Esophagus squamous epithelium (tissue), 5 donors: ENCODE measurements at regions not wholly inside any gene's neighbourhood (a gene's known extent, or its start where the extent isn't known, plus 50 kb on each side); places are given as distances from the start of the nearest gene placed in this dataset.

Source experiments
- DNase-seq: peaks from one replicate; lab custom pipeline; 2025; lab: John Stamatoyannopoulos, UW
- H3K27ac ChIP-seq, 4 donors: fragments of 200-600 bp; sonication (generic); one replicate each; pipeline ENCODE4 v1.5.1; 2016 to 2019; ENCODE audit warnings: mild to moderate bottlenecking in 1 of 4
- H3K27me3 ChIP-seq, 4 donors: fragments of 200-600 bp; sonication (generic); 1 replicate in 3 of 4; 2 replicates in 1 of 4; pipeline versions ENCODE4 v1.5.1 to v1.6.0; 2017 to 2021; ENCODE audit warnings: antibody characterized with exemption in 1 of 4
- H3K36me3 ChIP-seq, 3 donors: fragments of 200-600 bp; sonication (generic); one replicate each; pipeline ENCODE4 v1.5.1; 2016 to 2019
- H3K4me1 ChIP-seq, 3 donors: fragments of 200-600 bp; sonication (generic); one replicate each; pipeline ENCODE4 v1.5.1; 2017 to 2019
- H3K4me3 ChIP-seq, 4 donors: fragments of 200-600 bp; sonication (generic); 1 replicate in 3 of 4; 2 replicates in 1 of 4; pipeline ENCODE4 v1.5.1; 2016 to 2019; ENCODE audit warnings: mild to moderate bottlenecking in 2 of 4, moderate library complexity in 1 of 4
- H3K9me3 ChIP-seq, 3 donors: fragments of 200-600 bp; sonication (generic); one replicate each; pipeline ENCODE4 v1.5.1; 2016 to 2019
- POLR2A ChIP-seq, 4 donors: fragments of 450-650 bp; IDR thresholded peaks; one replicate each; pipeline ENCODE4 v1.6.1; 2017; ENCODE audit warnings: antibody characterized with exemption in 4 of 4, mild to moderate bottlenecking in 4 of 4, moderate library complexity in 3 of 4
- WGBS, 2 donors: methylation state at CpG; one replicate each; pipeline ENCODE4 v1.1.5; 2018; 5-methylcytosine and 5-hydroxymethylcytosine counted together
- intact Hi-C: fragments of 100-400 bp; cut with DNase I; formaldehyde crosslinking; loops from one replicate; pipeline ENCODE4 v1.15.0; 2022
- TF ChIP-seq, protein P1 (sequence below), 6 experiments: fragments of 450-650 bp in 4 of 6; fragments of 200-600 bp in 2 of 6; sonication (generic) in 2 of 6; IDR thresholded peaks; one replicate each; pipeline ENCODE4 v1.5.1; 2016 to 2019; ENCODE audit warnings: antibody characterized with exemption in 6 of 6, mild to moderate bottlenecking in 4 of 6, moderate library complexity in 4 of 6
- donor health status: DM: yes; HTN: yes; CAD: no.

DNA sequence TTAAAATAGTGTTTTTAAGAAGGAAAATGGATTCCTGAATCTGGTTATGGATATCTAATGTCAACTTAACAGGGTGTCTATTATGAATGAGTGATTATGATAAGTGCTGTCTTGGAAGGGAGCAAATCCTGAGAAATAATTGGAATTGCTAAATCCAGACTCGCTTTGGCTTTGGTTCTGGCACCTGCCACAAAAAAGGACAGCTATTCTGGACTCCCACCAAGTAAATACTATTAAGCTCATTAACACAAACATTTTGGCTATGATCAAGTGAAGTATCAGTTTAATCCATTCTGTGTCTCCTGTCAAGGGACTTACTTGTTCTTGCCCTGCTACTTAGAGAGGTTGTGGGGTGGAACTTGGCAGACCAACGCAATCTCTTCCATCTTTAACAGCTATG is 403.7 kb downstream of the CENPC start:
- intact Hi-C loops, result no loop called here
- 43 to 56% methylated on average over 2 of the region's 2 CpGs for WGBS, 2 donors
- H3K27me3 ChIP-seq, result no peaks in the 10 kb centered on the region
- no peak overlapping the region for H3K27ac ChIP-seq
- H3K4me1 ChIP-seq, result no peaks in the 10 kb centered on the region
- no peaks in the 10 kb centered on the region for H3K9me3 ChIP-seq
- no peak overlapping the region for H3K4me3 ChIP-seq
- DNase-seq, result no peak
- TF ChIP-seq, protein P1, sequence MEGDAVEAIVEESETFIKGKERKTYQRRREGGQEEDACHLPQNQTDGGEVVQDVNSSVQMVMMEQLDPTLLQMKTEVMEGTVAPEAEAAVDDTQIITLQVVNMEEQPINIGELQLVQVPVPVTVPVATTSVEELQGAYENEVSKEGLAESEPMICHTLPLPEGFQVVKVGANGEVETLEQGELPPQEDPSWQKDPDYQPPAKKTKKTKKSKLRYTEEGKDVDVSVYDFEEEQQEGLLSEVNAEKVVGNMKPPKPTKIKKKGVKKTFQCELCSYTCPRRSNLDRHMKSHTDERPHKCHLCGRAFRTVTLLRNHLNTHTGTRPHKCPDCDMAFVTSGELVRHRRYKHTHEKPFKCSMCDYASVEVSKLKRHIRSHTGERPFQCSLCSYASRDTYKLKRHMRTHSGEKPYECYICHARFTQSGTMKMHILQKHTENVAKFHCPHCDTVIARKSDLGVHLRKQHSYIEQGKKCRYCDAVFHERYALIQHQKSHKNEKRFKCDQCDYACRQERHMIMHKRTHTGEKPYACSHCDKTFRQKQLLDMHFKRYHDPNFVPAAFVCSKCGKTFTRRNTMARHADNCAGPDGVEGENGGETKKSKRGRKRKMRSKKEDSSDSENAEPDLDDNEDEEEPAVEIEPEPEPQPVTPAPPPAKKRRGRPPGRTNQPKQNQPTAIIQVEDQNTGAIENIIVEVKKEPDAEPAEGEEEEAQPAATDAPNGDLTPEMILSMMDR (IDR thresholded peaks at IDR 0.05), result no peak
- no peak for TF ChIP-seq POLR2A (IDR thresholded peaks at IDR 0.05)
- H3K36me3 ChIP-seq, result no peaks in the 10 kb centered on the region

DNA sequence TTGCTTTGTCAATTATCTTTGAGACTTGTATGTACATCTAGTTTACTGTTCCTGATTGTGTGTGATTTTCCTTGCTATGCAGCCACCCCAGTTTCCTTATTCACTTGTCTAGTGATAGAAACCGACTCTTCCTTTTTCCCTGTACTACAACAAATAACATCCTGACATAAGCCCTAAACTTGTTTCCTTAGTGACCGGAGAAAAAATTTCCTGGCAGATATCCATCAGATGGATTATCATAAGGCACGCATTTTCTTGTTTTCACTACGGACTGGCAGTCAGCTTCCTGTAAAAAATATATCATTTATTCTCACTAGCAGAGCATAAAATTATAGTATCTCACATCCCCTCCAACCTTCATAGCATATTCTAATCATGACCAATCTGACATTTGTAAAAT is 410.7 kb downstream of the CENPC start:
- 9 to 30% methylated on average over 4 of the region's 4 CpGs for WGBS, 2 donors
- H3K9me3 ChIP-seq, result no peaks in the 10 kb centered on the region
- no peaks in the 10 kb centered on the region for H3K4me1 ChIP-seq
- DNase-seq, result no peak
- TF ChIP-seq, protein P1 (IDR thresholded peaks at IDR 0.05), result no peak
- no peak for TF ChIP-seq POLR2A (IDR thresholded peaks at IDR 0.05)
- no peak overlapping the region for H3K4me3 ChIP-seq
- no peaks in the 10 kb centered on the region for H3K36me3 ChIP-seq
- H3K27me3 ChIP-seq, result no peaks in the 10 kb centered on the region
- intact Hi-C loops, result no loop called here
- no peak overlapping the region for H3K27ac ChIP-seq

DNA sequence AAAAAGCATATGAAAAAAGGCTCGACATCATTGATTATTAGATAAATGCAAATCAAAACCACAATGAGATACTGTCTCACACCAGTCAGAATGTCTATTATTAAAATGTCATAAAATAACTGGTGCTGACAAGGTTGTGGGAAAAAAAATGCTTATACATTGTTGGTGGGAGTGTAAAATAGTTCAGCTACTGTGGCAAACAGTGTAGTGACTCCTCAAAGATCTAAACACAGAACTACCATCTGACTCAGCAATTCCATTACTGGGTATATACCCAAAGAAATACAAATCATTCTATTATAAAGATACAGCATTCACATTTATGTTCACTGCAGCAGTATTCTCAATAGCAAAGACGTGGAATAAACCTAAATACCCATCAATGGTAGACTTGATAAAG is 412.1 kb downstream of the CENPC start:
- intact Hi-C loops, result no loop called here

DNA sequence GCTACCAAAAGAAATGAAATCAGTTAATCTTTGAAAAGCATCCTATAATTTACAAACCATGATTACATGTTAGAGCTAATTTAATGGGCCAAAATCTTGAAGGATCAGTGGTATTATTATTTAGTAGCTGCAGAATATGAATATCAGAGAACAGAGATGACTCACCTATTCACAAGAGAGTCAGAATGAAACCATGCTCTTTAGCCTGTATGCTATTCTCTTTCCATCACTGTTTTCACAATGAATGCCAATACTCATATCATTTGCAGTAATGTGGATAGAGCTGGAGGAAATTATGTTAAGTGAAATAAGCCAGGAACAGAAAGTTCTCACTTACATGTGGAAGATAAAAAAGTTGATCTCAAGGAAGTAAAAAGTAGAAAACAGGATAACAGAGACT is 414.1 kb downstream of the CENPC start:
- no peaks in the 10 kb centered on the region for H3K36me3 ChIP-seq
- TF ChIP-seq, protein P1 (IDR thresholded peaks at IDR 0.05), result no peak
- no peak for TF ChIP-seq POLR2A (IDR thresholded peaks at IDR 0.05)
- no peaks in the 10 kb centered on the region for H3K4me1 ChIP-seq
- H3K4me3 ChIP-seq, result no peak overlapping the region
- H3K9me3 ChIP-seq, result no peaks in the 10 kb centered on the region
- intact Hi-C loops, result no loop called here
- no peaks in the 10 kb centered on the region for H3K27me3 ChIP-seq
- H3K27ac ChIP-seq, result no peak overlapping the region
- no peak for DNase-seq

More for the DNA sequence above, 412.1 kb downstream of the CENPC start:
- DNase-seq, result no peak
- TF ChIP-seq, protein P1 (IDR thresholded peaks at IDR 0.05), result no peak
- TF ChIP-seq POLR2A (IDR thresholded peaks at IDR 0.05), result no peak
- Histone ChIP-seq H3K4me3 (no peak overlapping the region), H3K36me3 (no peaks in the 10 kb centered on the region), H3K9me3 (no peaks in the 10 kb centered on the region), H3K27ac (no peak overlapping the region), H3K27me3 (no peaks in the 10 kb centered on the region), H3K4me1 (no peaks in the 10 kb centered on the region)
- WGBS, 2 donors, result 59 to 73% methylated on average over 2 of the region's 2 CpGs

DNA sequence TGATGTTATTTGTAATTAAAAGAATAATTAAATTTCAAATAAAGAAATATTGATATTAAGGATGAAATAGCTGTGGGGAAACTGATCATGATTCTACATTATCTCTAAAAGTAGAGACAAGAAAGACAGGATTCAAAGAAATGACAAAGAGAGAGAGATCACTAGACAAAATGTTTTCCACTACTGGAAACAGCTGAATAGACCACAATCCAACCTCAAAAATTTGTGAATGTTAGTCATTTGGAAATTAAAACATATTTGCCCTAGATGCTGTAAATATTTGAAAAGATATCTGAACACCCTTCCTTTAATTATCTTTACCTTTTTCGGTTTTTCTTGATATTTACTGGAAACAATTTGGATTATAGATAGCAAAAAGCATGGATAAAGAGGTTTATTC is 414.9 kb downstream of the CENPC start:
- Histone ChIP-seq H3K4me3 (no peak overlapping the region), H3K36me3 (no peaks in the 10 kb centered on the region), H3K9me3 (no peaks in the 10 kb centered on the region), H3K4me1 (no peaks in the 10 kb centered on the region), H3K27ac (no peak overlapping the region), H3K27me3 (no peaks in the 10 kb centered on the region)
- TF ChIP-seq, protein P1 (IDR thresholded peaks at IDR 0.05), result no peak
- TF ChIP-seq POLR2A (IDR thresholded peaks at IDR 0.05), result no peak
- no peak for DNase-seq
- intact Hi-C loops, result no loop called here
- 30 to 33% methylated on average over 1 of the region's 1 CpG for WGBS, 2 donors
